ENCODE measurements at regions not wholly inside any gene's neighbourhood (a gene's known extent, or its start where the extent isn't known, plus 50 kb on each side); places are given as distances from the start of the nearest gene placed in this dataset.

- no peak for DNase-seq
Measured at GRCh38 chr6:6704103-6705060, 115.9 kb downstream of the LY86 start.

GRCh38 chr6:6705061-6705425, 116.5 kb downstream of the LY86 start:
- DNase-seq, result no peak

GRCh38 chr6:6705915-6706675, 117.6 kb downstream of the LY86 start:
- DNase-seq, result no peak

GRCh38 chr6:6707143-6707542, 118.6 kb downstream of the LY86 start:
- DNase-seq, result no peak

- DNase-seq, result no peak
Measured at GRCh38 chr6:6709106-6709505, 120.6 kb downstream of the LY86 start.

GRCh38 chr6:6711031-6711785, 122.7 kb downstream of the LY86 start:
- DNase-seq, result no peak

- DNase-seq, result no peak
Measured at GRCh38 chr6:6711832-6712448, 123.4 kb downstream of the LY86 start.

GRCh38 chr6:6712449-6713403, 124.2 kb downstream of the LY86 start:
- DNase-seq, result no peak

- no peak for DNase-seq
Measured at GRCh38 chr6:6713657-6714056, 125.1 kb downstream of the LY86 start.

- no peak for DNase-seq
Measured at GRCh38 chr6:6714118-6714897, 125.8 kb downstream of the LY86 start.

GRCh38 chr6:6714953-6715352, 126.4 kb downstream of the LY86 start:
- DNase-seq, result no peak

- no peak for DNase-seq
Measured at GRCh38 chr6:6715465-6715864, 126.9 kb downstream of the LY86 start.

- DNase-seq, result no peak
Measured at GRCh38 chr6:6716998-6717763, 128.7 kb downstream of the LY86 start.

- no peak for DNase-seq
Measured at GRCh38 chr6:6717953-6718352, 129.4 kb downstream of the LY86 start.

GRCh38 chr6:6721606-6722005, 133.1 kb downstream of the LY86 start:
- DNase-seq, result no peak

GRCh38 chr6:6722195-6722594, 133.7 kb downstream of the LY86 start:
- DNase-seq, result no peak

GRCh38 chr6:6723361-6723760, 134.8 kb downstream of the LY86 start:
- DNase-seq, result no peak

- DNase-seq, result no peak
Measured at GRCh38 chr6:6723921-6724538, 135.5 kb downstream of the LY86 start.

Data from muscle of arm (tissue), 1 donor.